ENCODE measurements at regions not wholly inside any gene's neighbourhood (a gene's known extent, or its start where the extent isn't known, plus 50 kb on each side); places are given as distances from the start of the nearest gene placed in this dataset.

DNA sequence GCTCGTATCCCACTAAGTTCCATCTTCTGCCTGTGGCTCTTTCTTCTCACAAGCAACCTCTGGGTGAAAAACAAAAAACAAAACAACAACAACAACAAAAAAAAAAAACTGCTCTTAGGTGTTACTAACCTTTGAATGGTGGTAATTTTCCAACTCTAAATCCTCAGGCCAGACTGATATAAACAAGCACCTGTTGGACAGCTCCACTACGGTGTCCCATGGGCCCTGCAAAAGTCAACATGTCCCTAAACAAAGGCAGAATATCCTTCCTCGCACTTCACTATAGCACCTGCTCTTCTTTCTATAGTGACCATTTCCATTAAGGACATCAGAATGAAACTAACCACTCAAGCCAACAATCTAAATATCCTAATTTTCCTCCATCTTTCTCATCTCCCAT, 54.6 kb upstream of the PARM1 start:
- no peak for DNase-seq

GRCh38 chr4:74875451-74875850, 57.5 kb upstream of the PARM1 start:
- no peak for DNase-seq

DNA sequence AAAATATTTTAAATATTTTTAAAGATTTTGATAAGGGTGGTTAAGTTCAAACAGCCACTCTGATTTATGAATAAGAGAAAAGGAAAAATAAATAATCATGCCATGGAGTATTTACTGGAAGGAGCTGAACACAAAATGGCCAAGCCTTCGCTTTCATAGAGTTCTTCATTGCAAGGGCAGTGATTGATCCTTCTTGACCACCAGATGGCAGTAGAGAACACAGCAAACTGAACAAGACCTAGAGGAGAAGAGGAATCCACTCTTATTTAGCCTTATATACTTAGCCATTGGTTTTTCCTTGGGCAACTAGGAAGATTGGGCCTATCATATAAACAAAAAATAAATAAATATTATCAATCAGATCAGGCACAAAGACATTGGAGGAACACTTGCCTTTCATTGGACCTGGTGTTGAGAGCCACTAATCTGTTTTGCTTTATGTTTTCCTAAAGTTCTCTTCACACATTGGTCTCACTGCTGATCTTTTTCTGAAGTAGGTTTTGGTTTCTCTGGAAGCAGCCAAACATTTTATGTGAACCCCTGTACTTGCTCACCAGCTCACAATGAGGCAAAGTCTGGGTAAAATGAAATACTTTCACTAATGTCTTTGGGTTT, 58.1 kb upstream of the PARM1 start:
- peak; percentile 88 for DNase-seq

- DNase-seq, result no peak
These were observed 59.2 kb upstream of the PARM1 start for GRCh38 chr4:74873545-74874301.

GRCh38 chr4:74858921-74859562, 64.7 kb upstream of the BTC start:
- no peak for DNase-seq

GRCh38 chr4:74855879-74856278, 61.6 kb upstream of the BTC start:
- DNase-seq, result no peak

DNA sequence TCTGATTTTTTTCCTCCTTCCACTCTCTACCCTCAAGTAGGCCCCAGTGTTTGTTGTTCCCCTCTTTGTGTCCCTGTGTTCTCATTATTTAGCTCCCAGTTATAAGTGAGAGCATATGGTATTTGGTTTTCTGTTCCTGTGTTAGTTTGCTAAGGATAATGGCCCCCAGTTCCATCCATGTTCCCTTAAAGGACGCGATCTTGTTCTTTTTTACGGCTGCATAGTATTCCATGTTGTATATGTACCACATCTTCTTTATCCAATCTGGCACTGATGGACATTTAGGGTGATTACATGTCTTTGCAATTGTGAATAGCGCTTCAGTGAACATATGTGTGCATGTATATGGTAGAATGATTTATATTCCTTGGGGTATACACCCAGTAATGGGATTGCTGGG, 54.5 kb upstream of the BTC start:
- no peak for DNase-seq

GRCh38 chr4:74845834-74846233, 51.5 kb upstream of the BTC start:
- DNase-seq, result no peak
